Ecto neural progenitor cell (in vitro differentiated cells): ENCODE measurements at regions not wholly inside any gene's neighbourhood (a gene's known extent, or its start where the extent isn't known, plus 50 kb on each side); places are given as distances from the start of the nearest gene placed in this dataset.

ENCODE experiments used
- DNase-seq: peaks from one replicate; pipeline ENCODE4 v3.0.0-alpha.2; 2018; ENCODE audit warnings: low spot score

DNA sequence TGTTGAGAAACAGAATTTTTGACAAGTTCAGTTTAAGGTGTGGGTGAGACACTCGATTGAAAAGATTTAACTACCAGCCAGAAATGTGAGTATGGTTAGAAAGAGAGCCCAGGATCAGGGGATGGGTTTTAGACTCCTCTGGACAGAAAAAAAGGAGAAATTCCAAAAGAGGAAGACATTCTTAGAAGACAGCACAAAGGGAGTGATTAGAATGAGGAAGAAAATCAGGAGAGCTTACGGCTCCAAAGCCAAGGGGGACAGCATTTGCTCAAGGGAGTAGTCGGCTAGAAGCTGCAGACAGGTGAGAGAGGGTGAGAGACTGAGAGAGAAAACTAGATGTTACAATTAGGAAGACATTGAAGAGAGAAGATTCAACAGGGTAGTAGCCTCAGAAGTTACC is 166.1 kb downstream of the ADAMTS15 start:
- no peak for DNase-seq

DNA sequence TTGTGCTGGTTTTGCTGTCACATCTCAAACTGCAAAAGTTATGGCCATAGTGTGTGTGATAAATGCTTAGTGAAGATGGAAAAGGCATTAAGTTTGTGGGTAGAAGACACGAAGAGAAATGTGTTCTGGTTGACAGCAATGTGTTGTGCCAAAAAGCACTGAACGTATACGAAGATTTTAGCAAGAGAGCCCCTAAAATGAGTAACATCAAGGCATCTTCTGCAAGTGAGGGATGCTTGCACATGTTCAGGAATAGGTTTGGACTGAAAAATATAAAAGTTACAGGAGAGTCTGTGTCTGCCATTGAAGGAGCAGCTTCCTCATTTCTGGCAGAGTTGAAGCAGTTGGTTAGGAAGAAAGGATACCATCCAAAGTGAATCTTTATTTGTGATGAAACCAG is 167.1 kb downstream of the ADAMTS15 start:
- no peak for DNase-seq

DNA sequence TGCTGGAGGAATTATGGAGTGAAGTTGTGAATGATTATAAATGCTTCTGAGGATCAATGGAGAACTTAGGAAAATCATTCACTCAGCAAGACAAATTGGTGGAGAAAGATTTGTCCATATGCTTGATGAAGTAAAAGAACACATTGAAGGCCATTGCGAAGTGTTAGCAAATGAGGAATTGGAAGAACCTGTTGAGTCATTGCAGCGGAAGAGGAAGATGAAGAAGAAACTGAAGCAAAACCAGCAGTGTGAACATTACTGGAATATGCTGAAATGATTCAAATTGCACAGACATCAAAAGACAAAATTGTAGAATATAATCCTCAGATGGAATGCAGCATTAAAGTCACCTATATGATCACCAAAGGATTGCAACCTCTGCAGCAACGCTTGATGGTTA is 168.1 kb downstream of the ADAMTS15 start:
- no peak for DNase-seq

DNA sequence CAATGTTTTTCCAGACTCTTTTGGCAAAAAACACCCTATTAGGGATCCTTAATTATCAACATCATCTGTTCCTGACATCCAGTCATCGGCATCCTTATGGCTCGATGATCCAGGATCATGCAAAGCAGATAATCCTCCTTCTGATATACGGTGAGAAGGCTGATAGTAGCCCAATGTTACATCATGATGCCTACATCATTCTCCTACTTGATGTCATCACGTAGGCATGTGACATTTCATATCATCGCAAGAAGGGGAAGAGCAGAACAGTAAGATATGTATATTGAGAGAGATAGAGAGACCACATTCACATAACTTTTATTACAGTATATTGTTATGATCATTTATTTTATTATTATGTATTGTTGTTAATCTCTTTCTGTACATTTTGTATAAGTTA is 168.6 kb downstream of the ADAMTS15 start:
- DNase-seq = no peak

DNA sequence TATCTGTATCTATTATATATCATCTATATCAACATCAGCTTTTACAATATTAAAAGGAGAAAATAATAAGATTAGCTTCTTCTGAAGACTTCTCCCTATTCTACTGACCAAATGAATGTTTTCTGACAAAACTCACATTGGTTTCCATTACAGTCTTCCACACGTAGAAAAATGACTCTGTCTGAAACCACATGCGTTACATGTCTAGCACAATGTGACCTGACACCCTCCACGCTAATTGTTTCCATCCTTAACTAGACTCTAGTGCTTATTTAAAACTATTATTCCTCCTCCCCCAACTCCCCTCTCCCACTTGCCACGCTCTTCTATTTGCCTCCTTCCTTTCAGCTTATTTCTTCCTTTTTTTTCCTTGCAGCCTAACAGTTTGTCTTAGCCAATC is 172.1 kb downstream of the ADAMTS15 start:
- DNase-seq = no peak

DNA sequence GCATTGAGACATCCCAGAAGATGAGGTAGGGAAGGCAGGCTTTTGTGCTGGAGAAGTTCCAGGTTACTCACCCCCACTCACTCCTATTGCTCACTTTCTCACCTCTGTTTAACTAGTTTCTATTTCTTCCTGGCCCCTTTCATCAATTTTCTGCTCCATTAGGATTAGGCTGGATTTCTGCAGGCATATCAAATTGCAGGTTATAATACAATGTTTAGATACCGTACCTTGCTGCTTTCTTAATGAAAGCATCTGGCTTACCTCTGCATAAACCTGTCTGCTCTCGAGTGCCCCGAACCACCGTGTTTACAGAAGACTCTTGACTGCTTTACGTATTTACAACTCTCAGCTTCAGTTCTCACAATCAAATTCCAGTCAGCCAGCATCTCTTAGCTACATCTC is 173.7 kb downstream of the ADAMTS15 start:
- no peak for DNase-seq

DNA sequence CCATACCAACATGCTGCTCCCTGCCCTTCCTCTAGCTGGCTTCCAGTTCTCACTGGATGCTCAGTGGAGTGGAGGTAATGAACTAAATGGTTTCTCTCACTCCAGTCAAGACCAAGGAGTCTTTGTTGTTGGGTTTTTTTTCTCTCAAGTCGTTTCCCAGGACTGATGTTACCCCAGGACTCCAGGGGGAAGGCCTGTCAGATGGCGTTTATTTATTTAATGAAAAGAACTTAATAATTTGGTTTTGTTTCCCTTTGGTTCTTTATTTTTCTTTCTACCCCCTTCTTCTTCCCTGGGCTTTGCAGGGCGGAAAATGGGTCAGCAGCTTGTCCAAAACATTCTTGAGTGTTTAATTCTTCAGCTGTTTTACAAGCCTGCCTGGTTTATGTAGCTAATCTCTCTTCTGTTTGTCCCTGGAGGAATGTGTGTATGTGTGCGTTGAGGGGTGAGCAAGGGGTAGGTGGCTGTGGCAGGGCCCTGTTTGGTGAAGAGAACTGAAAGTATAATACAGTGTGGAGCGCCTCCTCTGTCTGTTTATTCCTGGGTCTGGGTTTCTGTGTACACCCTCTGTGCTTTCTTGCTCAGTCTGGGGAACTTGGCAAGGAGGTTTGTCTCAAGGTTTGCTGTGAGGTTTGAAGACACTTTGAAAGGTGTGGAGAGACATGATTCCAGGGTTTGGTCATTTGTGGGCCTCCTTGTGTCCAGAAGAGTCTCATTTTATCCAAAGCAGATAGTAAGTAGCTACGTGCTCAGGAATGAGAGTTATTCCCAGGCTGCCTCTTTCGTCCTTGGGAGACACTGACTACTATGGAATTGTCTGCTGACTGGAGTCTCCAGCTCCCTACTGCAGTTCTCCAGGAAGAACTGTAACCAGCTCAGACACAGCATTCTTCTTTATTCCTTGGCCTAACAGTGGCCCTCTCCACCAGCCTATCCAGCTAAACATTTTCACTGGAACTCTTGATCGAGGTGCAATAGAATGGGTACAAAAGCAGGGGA is 175.5 kb downstream of the ADAMTS15 start:
- DNase-seq = no peak

DNA sequence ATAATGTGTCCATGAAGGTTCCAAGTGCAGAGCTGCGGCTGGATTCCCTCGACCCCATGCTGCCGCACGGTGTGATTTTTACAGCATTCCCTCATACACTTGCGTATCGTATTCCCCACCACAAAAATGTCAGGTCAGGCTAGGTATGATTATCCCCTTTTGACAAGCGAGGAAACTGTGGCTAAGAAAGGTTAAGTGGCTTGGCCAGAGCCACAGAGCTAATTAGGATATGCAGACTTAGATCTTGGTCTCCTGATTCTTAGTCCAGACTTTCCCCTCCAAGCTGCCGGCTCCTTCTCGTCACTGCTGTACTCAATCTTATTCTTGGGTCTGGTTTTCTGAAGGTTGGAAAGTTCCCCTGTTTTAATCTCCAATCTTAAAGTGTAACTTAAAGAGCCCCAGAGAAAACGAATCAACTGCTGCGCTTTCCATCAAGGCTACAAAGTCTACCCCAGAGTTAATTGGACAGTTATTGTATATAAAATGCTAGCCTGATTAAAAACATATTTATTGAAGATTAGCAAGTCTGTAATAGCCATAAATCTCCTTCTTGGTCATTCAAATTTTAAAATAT is 176.6 kb downstream of the ADAMTS15 start:
- DNase-seq = no peak

DNA sequence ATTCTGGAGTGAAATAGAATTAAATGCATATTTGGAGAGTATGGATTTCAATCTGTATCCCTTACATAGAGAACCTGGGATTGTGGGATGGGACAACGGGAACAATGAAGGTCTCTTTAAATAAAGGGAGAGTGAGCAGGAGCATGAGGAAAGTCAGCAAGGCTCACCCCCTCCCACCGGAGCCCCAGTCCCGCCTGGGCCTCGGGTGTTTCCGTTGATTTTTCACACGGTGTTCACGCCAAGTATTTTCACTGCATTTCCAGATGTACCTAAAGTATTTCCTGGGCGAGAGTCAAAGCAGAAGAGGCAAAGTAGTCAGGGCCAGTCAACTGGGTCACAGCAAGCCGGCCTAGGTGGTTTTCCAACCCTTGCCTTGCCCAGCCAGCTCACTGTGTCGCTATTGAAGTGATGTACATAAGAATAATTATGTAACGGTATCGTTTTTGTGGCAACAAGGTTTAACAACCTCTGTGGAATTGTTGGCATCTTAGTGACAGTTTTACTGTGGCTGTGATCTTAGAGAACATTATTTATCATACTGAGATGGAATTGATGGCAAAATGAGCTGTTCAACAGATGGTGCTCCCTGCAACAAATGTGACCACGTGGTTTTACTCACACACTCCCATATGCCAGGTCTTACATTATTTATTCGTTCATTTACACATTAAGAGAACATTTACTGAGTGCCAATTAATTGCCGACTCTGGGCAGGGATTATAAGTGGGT is 177.3 kb downstream of the ADAMTS15 start:
- DNase-seq = no peak

DNA sequence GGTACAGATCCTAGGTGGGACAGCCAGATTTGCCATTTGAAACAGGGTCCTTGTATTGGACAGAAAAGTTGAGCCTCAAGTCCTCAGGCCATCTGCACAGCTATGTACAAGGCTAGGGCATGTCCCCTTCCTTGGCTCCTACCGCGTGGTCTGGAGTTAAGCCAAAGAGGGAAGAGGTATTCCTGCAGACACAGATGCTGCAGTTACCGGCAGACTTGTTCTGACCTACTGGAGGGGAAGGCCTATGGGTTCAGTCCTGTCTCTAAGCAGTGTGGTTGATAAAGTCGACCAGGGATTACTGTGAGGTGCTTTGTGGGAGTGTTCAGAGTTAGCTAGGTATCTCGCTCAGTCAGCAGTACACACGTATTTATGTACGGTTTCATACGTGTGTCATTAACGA is 180.6 kb downstream of the ADAMTS15 start:
- DNase-seq = no peak

DNA sequence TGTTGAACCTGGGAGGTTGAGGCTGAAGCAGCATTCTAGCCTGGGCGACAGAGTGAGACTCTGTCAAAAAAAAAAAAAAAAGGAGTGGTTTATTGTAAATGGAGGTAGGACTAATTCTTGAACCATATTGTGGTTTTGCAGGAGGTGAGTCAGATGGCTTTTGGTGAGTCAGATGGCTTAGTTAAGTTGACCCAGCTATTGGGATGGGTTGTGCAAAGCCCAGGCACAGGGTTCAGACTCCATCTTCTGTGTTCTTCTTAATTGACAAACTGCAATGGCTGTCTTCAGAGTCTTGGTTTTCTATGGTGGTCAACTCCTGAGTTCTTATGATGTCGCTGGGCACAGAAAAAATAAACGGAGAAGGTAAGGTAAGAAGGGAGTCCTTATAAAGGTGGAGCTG is 182.7 kb downstream of the ADAMTS15 start:
- no peak for DNase-seq

DNA sequence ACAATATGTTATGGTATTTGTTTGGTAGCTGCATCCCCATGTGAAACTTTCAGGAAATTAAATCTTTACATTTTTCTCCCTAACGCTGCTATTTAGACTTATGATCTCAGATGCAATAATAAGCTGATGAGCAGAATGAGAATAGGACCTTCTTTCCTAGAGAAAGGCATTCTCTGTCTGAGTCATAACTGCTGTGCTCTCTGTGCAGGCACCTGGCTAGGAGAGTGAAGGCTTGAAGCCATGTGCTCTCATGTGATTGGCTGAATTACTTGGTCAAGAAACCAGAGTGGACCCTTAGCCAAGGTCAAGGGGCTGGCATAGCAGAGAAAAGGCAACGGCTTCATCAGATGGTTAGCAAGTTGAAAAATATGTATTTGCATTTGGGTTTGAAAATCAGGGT is 185.0 kb downstream of the ADAMTS15 start:
- DNase-seq = no peak

DNA sequence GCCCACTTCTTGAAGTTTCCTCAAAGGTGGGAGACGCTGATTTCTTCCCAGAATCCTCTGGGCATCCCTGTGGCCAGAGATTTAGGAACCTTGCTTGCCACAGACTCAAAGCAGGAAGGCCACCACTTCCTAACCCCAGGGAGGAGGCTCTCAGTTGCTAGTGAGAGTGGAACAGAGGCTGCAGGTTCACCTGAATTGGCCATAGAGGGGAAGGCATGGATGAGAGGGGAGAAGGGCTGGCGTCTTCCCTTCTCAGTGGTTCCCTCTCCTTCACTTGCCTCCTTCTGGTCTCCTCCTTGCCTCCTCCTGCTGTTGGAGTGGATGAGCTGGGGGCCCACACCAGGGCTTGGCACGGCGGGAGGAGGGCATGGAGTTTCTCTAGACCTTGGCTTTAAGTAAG is 185.7 kb downstream of the ADAMTS15 start:
- no peak for DNase-seq

DNA sequence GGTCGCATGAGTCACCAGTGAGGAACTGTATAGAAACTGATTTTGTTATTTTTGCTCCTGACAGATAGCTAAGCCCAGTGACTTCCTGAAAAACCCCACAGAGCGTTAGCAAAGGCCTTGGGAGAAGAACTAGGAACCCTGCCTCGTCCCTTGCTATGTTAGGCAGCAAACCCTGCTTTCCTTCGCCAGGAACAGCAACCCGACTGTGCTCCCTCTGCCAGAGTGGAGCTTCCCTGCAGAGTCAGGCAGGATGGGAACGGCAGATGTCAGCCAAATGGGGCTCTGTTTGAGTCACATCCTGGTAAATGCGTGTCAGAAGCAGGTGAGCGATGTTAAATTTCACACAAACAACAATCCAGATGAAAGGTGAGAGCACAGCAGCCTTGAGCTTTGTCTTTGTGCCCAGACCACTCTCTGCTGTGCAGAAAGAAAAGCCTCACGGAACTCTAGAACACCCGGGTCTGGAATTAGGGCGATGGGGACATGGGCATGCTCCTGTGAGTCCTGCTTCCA is 186.6 kb downstream of the ADAMTS15 start:
- no peak for DNase-seq

DNA sequence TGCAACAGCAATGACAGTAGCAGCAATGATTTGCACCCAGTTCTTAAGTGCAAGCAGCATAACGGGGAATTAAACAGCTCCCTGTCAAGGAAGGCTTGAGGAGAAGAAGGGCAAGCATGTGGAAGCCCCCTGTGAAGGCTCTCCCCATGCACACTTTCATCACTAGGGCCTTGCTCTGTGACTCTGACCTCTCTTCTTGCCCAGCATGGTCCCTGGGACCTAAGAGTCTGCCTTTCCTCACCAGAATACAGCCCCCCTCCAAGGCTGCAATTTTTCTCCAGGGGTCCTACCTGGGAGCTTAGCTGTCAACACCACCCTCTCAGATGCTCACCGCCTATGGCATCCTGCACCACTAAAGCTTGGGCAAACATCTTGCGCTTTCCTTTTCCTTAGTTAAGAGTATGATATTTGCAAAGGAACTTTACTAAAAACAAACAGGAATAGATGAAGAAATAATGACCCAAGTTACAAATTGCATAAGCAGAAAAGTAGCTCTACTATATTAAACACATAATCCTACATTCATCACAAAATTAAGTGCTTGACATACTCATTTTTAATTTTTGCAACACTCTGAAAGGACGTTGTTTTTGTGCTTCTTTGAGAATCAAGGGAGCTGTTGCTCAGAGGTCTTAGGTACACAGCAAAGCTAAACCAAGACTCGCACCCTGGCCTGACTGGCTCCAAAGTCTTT is 187.6 kb downstream of the ADAMTS15 start:
- no peak for DNase-seq

DNA sequence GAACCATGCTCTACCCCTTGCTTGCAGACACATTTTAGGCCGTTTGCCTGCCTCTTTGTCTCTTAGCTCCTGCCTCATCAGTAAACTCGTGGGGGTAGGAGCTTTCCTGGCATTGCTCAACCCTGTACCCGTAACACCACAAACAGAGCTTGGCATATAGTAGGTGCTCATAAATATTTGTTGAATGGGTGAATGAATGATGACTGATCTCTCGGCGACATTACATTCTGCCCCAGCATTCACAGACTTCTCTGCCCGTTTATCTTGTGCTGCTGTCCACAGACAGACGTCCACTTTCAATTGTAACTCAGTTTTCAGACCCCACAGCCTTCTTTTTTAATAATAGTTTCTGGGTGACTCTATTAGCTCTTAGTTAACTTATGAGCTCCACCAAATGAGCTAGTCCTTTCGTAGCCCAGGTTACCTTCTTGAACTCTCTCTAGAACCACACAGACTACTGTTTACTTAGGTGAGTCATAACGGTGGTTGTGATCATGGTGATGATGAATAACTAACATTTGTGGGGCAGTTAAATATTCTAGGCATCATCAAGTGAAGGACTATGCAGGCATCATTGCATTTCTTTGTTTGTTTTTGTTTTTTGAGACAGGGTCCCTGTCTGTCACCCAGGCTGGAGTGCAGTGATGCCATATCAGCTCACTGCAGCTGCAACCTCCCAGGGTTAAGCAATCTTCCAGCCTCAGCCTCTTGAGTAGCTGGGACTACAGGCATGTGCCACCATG is 188.4 kb downstream of the ADAMTS15 start:
- DNase-seq = no peak

DNA sequence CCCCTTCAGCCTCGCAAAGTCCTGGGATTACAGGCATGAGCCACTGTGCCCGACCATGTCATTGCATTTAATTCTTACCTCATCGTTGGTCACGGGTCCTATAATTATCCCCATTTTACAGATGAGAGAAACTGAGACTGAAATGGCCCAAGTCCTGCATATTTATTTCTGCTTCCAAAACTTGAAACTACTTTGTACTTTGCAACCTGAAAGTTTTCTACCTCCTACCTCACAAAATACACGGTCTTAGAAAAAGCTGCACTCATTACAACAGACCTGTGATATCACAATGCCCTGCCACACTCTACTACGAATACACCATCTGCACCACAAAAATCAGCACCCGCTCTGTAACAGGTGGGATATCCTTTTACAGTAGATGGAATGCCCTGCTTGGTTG is 189.1 kb downstream of the ADAMTS15 start:
- no peak for DNase-seq

DNA sequence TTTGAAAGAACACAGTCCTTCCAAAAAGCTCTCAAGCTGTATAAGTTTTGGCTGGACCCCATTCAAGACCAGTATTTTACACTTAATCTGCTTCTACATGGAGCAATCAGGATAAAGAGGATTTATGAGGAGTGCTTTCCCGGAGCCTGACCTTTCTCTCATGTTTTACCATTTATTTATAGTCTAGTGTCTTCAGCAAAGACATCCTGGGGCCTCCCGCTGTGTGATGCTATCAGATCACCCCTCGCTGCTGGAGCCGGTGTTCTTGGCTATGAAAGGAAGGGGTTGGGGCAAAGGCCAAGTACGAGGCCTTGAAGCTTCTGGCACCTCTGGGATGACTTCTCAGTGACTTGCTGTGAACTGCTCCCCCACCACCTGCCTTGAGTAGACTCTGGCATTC is 189.6 kb downstream of the ADAMTS15 start:
- no peak for DNase-seq

DNA sequence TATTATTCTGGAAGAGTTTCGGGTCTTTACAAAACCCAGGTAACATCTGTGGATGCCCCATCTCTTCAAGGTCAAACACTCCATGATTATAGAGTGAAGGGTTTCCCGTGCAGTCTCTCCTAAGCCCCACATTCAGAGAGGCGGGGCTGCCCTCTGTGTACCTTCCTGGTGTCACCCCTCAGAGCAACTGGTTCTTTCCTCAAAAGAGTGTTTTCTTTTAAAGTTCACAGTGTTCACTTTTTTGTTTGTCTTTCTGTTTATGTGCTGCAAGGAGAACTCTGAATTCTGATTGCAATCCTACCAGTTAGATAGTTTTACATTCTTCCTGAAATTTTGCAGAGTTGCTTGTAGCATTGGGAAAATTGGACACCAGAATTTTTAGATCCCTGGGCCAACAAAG is 190.2 kb downstream of the ADAMTS15 start:
- no peak for DNase-seq

DNA sequence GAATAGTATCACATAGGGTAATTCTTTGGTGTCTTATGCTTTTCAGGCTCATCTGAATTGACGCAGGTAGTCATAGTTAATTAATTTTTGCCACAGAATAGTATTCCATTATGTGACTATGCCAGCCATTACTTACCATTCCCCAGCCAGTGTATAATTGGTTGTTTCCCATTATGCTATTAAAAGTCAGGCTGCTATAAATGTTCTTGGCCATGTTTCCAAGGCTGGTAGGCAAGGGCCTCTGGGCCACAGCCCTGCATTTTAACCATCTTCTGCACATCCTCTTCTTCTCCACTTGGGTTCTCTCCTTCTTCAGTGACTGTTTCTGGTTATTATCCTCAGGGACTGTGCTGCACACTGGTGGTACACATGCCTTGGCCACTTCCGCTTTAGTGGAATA is 190.9 kb downstream of the ADAMTS15 start:
- peak; percentile 19 for DNase-seq

DNA sequence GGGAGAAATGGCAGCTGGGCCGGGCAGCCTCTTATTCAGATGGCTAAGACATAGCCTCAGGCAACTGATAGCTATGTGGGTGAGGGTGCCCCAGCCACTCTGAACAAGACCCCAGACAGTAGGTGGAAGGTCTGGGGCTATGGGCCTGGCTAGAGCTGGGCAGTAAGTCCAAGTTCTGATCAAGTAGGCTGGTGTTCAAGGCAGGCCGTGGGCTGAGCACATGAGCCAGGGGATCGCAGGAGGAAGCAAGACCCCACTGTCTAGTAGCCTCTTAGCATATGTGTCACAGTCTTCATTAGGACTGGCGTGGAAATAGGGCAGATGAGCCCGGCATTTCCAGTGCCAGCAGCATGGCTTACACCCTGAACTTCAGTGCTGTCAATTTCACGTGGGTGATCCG is 192.1 kb downstream of the ADAMTS15 start:
- no peak for DNase-seq
